Hippocampal formation (tissue), 2 donors: ENCODE measurements at regions not wholly inside any gene's neighbourhood (a gene's known extent, or its start where the extent isn't known, plus 50 kb on each side); places are given as distances from the start of the nearest gene placed in this dataset.

ENCODE experiments used
- DNase-seq, 2 donors: peaks; one replicate each; lab custom pipeline; 2025; lab: John Stamatoyannopoulos, UW

DNA sequence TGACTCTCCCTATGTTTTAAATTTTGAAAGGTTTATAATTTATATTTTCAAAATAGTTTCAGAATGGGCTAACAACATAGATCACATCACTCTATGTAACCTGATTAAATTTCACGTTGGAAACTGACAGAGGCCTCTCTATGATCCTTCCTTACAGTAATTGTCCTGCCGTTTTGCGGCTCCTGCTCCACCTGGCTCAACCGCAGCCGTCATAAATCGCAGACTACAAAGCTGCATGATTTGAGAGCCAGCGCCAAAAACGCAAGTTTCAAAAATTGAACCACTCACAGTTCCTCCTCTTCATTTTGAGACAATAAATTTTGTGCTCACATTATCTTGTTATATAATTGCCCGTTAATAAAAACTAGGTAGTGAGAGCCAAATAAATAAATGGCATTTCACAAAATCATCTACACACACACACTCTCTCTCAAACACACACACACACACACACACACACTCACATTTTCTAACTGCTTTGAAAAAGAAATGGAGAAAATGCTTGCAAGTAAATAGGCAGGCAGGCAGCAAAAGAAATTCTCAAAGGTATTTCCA is 263.1 kb upstream of the PSMD7 start:
- no peak for DNase-seq

DNA sequence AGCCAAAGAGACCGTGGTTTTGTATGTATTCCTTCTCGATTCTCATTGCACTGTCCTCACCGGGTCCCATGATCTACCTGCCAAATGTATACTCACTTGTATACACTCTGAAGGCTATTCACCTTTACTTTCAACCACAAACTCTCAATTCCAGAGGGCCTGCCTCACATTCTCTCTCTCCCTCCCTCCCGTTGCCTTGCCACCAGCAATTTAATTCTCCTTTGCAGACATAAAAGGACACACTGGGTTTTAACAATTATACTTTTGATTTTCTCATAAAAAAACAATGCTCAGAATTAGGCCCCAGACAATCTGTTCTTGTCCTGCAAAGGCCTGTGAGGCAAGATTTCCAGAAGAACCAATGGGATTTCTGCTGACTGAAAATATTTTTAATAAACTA is 265.1 kb upstream of the PSMD7 start:
- no peak for DNase-seq

GRCh38 chr16:74030000-74030706 is 266.5 kb upstream of the PSMD7 start:
- no peak for DNase-seq

DNA sequence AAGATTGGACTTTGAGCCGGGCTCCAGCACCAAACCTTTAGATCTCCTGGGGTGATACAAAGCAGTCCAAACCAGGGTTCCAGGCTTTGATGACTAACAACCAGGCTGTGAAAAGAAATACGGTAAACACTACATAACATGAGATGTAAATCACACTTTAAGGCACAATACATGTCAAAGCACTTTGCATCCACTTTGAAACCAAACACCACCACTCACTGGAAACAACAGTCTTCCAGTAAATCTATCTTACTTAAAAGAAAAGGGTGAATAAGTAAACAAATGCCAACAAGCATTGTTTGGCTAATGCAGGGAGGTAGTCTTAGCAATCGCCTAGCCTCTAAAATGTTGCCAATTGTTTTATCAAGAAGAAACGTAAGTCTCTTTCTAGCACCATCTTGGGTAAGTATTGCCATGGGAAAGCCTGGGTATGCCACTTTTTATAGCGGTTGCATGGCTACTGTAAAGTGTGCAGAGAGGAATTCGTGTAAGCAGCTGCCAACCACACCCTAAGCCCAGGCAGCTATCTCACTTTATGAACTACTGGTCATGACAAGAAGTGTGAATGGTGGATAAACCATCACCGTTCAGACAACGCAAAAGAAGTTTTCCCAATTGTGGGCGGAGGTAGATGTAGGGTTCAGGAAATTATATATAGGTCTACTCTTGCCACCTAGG is 267.4 kb upstream of the PSMD7 start:
- no peak for DNase-seq

DNA sequence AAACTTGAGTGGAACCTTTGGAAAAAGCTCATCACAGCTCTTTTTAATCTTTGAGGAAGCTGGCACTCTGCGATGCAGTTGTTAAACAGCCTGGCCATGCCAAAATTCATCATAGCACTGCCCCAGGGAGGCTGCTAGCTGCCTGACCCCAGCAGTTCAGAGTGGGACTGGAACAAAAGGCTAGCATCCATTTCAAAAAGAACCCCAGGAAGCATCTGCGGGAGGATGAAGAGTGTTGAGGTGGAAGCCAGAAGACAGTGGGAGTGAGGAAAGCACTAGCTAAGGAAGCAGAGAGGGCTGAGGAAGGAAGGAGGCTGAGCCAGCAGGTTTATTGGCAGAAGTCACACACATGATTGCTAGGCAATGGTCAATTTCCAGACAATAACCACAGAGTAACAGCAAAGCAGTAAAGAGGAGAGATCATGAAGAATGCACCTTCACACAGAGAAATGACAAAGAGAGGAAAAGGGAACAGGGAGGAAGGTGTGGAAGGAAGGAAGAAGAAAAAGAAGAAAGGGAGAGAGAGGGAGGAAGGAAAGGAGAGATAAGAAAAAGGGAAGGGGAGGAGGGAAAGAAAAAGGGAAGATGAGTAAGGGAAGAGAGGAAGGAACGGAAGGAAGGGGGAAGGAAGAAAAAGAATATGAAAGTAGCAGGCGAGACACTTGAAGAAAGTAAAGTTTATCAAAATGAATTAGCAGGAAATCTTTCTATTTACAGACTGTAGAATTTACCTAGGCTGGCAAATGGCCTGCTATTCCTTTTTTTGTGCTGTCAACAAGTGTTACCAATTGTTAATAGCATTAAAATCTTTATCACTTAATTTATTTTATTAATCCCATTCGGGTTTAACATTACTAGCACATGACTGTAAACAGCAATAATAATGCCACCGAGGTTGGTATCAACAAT is 270.0 kb upstream of the PSMD7 start:
- no peak for DNase-seq

GRCh38 chr16:74024953-74025352 is 271.7 kb upstream of the PSMD7 start:
- no peak for DNase-seq

- DNase-seq: no peak
Measured at GRCh38 chr16:74020095-74020670, 276.4 kb upstream of the PSMD7 start.

DNA sequence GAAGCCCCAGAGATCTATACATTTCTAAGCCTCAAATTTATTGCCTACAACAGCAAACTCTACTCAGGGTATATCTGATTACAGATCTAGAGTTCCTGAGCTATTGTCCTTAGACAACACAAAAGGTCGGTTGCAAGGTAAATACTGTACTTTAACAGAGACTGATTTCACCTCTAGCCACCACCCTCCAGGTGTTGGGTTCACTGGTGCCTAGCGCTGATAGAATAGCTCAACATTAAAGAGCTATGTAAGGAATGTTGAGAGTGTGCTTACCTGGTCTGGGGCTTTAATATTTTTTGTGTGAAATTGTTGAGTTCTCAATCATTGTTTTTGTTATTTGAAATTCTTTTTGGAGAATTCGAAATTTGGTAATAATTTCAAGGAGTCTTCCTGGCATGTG is 277.0 kb upstream of the PSMD7 start:
- DNase-seq: no peak

DNA sequence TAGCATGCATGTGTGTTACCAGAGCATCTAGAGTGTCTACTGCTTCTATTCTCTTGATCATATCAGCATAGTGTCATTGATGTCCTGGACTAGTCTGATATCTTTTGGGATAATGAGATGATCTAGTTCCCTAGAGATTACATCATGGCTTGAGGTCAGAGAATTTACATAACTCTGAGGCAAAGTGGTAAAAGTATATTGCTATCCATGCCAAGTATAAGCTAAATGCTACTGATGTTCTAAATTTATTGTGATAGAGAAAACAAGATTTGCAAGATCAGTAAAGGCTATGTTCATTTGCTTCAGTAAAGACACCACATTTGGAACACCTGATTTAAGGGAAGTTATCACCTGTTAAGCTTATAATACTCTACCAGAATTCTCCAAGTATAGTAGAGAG is 280.7 kb upstream of the PSMD7 start:
- no peak for DNase-seq

- no peak for DNase-seq
Measured at GRCh38 chr16:73998707-73999106, 297.9 kb upstream of the PSMD7 start.

DNA sequence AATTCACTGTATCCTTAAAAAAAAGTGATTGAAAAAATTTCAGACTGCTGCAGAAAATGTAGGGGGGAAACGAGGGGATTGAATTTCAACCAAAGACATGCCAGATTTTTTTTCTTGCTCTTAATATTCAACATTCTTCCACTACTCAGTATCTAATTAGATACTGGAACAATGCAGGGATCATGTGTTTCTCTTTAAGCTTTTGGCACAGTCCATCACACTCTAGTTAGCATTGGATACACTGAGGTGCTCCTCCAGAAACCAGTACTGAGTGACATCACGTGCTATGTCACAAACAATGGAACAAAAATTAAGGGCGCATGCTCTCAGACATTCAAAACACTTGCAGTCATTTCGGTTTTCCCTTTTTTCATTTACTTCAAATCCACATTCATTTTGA is 298.6 kb upstream of the PSMD7 start:
- no peak for DNase-seq

DNA sequence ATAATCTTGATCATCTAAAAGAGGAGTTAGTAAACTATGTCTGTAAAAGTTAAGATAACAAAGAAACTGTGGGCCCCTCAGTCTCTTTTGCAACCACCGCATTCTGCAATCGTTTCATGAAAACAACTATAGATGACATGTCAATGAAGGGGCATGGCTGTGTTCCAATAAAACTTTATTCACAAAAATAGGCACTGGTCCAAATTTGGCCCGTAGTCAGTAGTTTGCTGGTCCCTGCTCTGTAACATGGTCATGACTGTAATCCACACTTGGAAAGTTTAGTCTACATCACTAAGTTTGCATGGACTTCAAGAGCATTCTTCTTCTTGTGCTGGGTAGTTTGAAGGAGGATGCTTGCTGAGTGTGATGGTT is 299.3 kb upstream of the PSMD7 start:
- no peak for DNase-seq

DNA sequence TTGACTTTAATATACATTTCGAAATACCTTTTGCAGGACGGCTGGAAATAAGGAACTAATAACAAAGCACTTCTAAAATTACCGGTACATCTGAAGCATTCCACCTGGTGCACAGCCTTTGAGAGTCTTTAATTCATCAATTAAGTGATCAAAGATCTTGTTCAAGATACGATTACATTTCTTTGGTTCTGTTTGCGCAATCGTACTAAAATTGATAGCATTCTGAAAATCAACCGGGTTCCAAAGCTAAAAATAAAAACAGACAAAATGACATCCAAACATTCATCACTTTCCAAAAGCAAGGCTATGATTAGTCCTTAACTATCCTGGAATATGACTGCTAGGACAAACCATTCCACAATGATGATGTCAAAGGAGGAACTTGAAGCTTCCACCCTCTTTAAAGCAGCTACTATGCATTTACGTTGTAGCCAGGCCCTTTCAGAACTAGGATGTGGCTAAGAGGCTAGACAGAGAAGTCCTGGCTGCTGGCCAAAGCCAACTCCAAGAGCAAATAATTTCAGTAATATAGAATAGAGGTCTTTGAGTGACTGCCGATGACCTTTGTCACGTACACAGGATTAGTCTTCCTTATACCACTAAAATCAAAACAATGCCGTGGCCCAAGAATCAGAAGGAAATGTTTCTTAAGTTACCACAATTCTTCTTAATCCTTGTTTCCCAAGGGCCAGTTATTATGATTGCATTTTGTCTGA is 299.8 kb upstream of the PSMD7 start:
- no peak for DNase-seq

GRCh38 chr16:73993878-73994277 is 302.7 kb upstream of the PSMD7 start:
- no peak for DNase-seq

- no peak for DNase-seq
Measured at GRCh38 chr16:73978407-73978784, 318.2 kb upstream of the PSMD7 start.

- DNase-seq: no peak
Measured at GRCh38 chr16:73976644-73977043, 320.0 kb upstream of the PSMD7 start.

GRCh38 chr16:73973174-73973573 is 323.4 kb upstream of the PSMD7 start:
- DNase-seq: no peak

- no peak for DNase-seq
Measured at GRCh38 chr16:73966851-73967250, 329.8 kb upstream of the PSMD7 start.

DNA sequence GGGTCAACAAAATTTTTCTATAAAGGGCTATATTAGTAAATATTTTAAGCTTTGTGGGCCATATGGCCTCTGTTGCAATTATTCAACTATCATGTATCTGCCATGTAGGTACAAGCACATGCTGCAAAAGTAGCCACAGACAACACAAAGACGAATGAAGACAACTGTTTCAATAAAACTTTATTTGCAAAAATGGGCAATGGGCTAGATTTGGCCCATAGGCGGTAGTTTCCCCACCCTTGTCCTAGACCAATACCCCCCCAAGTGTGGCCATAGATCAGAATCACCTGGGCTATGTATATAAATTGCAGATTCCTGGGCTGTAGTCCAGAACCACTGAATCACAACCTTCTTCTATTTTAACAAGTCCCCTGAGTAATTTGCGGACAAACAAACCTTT is 331.0 kb upstream of the PSMD7 start:
- no peak for DNase-seq

- DNase-seq: peak; percentile 9 to 59
Measured at GRCh38 chr16:73956587-73957494, 339.8 kb upstream of the PSMD7 start.
